Upper lobe of left lung (tissue), 4 donors: ENCODE measurements at regions not wholly inside any gene's neighbourhood (a gene's known extent, or its start where the extent isn't known, plus 50 kb on each side); places are given as distances from the start of the nearest gene placed in this dataset.

Experiments
- CTCF ChIP-seq, 6 experiments: fragments of 450-650 bp in 4 of 6; fragments of 200-600 bp in 2 of 6; sonication (generic) in 2 of 6; IDR thresholded peaks; one replicate each; pipeline ENCODE4 v1.5.1; 2016 to 2019; ENCODE audit warnings: antibody characterized with exemption in 6 of 6
- EP300 ChIP-seq, 4 donors: sonication (generic); formaldehyde crosslinking; IDR thresholded peaks; one replicate each; pipeline ENCODE4 v1.5.1; 2017; ENCODE audit warnings: antibody characterized with exemption in 4 of 4, control low read depth in 2 of 4
- POLR2A ChIP-seq, 4 donors: fragments of 450-650 bp; IDR thresholded peaks; one replicate each; pipeline ENCODE4 v1.5.1; 2016 to 2017; ENCODE audit warnings: antibody characterized with exemption in 4 of 4, mild to moderate bottlenecking in 2 of 4
- POLR2AphosphoS5 ChIP-seq, 2 donors: sonication (generic); formaldehyde crosslinking; IDR thresholded peaks; one replicate each; pipeline ENCODE4 v1.5.1; 2017; ENCODE audit warnings: antibody characterized with exemption in 2 of 2

DNA sequence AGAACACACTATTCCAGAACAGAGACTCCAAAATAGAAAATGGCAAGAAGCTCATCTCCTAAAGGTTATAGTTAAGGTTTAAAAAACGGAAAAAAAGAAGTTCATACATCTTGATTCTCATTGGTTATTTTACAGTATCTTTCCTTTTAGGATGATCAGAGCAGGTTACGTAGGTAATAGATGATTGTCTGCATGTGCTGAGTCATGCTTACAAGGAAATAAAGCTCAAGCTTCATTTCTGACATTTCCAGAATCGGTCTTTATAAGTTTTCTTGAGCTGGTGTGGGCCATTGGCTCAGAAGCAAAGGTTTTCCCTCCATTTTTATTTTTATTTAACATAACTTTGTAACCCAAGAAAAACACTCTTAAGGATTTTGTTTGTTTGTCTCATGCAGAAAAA lies 1030.3 kb upstream of the CDH8 start:
- TF ChIP-seq CTCF (IDR thresholded peaks at IDR 0.05) (no peak), POLR2AphosphoS5 (IDR thresholded peaks at IDR 0.05) (no peak), EP300 (IDR thresholded peaks at IDR 0.05) (no peak), POLR2A (IDR thresholded peaks at IDR 0.05) (no peak)
